T1000 (cell line): ENCODE measurements at regions not wholly inside any gene's neighbourhood (a gene's known extent, or its start where the extent isn't known, plus 50 kb on each side); places are given as distances from the start of the nearest gene placed in this dataset.
"Not testable (repeated sequence)": the region's sequence is repeated elsewhere in the genome, so short reads cannot be mapped to it uniquely, and the experiment has no call there.

ENCODE experiments used
- DNase-seq: peaks from one replicate; lab custom pipeline; 2025; ENCODE audit warnings: mixed read lengths; lab: John Stamatoyannopoulos, UW

DNA sequence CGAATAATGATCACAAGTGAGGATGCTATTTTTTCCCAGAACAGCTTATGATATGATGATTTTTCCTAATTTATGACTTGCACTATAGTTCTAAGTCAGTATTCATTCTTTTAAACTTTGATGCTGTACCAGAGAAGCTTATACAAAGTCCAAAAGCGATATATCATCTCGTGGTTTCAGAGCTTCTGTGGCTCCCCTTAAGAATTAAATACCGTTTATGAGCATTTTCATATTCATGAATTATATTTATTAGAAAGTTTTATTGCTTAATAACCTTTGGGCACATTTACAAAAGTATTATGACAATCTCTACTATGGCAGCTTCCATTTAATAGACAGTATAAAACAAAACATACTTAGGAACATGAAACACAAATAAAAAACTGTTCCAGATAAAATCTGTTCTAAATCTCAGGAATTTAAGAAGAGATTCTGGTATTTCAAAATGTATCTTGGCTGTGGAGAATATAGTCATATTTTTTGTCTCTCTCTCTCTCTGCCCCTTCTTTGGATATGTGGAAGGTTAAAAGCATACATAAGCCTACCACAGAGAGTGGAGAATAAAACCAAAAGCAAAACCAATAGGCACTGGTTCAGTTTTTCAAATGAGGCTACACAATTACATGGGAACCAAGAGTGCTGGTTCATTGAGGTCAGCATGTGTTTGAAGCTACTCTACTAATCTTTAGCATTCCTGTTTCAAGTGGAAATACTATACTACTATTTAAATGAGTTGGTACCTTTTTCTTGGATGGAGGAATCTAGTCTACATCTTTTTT, 884.5 kb upstream of the GJE1 start:
- DNase-seq = no peak

DNA sequence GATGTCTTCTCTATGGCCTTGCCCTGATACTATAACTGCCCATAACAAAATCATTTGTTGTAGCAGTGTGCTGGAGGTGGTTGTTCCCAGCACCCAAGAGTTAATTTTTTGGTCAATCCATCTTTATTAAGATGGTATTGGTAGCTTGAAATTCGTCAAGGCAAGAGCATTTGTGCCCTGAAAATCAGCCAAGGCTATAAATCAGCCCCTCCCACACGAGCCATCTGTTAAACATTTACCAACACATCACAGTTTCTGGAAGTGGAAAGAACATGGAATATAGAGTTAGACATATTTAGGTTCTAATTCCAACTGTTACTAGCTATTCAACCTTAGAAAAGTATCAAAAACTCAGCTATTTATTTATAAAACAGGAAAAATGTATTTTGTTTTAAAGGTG, 888.4 kb upstream of the GJE1 start:
- DNase-seq = no peak

DNA sequence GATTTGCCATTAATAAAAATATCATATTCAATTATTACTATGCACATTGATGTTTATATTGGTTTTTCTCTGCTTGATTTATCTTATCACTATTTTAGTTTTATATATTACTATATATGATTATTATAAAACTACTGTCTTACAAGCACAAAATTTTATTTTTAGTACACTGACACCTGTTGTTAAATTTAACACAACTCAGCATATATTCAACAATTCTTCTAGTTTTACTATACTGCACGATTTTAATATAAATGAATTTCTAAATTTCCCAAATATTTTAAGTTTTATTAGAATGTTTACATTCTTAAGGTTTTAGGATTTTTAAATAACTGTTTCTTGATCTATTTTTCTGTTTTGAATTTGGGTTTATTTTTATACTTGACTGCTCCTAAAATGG, 889.8 kb upstream of the GJE1 start:
- no peak for DNase-seq

GRCh38 chr6:141229296-141229695, 903.4 kb upstream of the GJE1 start:
- no peak for DNase-seq

DNA sequence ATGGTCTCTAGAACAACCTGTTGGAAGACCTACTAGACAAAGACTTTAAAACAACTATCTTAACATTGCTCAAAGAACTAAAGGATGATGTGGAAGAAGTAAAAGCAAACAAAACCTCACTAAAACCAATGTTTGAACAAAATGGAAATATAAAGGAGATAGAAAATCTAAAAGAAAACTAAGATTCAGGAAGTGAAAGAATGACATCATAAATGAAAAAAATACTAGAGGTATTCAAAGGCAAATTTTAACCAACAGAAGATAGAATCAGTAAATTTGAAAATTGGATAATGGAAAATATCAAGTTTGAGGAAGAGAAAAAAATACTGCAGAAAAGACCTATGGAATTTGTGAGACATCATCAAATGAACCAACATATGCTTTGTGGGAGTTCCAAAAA, 914.1 kb upstream of the GJE1 start:
- no peak for DNase-seq

- no peak for DNase-seq
These were observed 916.0 kb upstream of the GJE1 start for GRCh38 chr6:141216726-141217125.

GRCh38 chr6:141212296-141212695, 920.4 kb upstream of the GJE1 start:
- DNase-seq = no peak

DNA sequence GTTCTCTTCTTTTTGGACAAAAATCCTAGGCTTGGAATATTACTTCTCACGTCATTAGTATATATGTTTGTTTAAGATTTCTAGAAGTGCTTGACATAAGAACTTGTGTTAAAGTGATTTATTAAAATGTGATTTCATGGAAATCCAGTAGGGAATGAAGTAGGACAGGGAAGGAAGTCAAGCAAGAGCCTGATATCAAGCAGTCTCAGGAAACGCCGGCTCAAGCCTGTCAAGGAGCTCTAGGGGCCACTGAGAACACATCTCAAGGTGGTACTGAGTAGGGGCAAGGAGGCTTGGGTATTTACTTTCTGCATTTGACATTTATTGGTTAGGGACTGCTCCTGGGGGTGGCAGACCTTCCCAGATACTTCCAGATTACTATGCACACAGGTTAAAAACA, 920.9 kb upstream of the GJE1 start:
- no peak for DNase-seq

- DNase-seq = no peak
These were observed 921.8 kb upstream of the GJE1 start for GRCh38 chr6:141210901-141211300.

DNA sequence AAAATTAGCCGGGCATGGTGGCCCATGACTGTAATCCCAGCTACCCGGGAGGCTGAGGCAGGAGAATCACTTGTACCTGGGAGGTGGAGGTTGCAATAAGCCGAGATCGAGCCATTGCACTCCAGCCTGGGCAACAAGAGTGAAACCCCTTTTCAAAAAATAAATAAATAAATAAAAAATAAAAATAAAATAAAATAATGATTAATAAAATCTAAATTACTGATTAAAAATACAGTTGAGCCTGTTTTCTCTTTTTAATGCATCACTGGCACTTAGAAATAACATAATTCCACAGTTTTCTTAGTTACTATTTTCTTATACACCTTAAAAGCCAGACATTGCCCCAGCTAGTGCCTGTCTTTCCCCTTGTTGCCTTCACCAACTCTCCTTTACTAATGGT, 922.8 kb upstream of the GJE1 start:
- DNase-seq = no peak

GRCh38 chr6:141208101-141208500, 924.6 kb upstream of the GJE1 start:
- DNase-seq = no peak

DNA sequence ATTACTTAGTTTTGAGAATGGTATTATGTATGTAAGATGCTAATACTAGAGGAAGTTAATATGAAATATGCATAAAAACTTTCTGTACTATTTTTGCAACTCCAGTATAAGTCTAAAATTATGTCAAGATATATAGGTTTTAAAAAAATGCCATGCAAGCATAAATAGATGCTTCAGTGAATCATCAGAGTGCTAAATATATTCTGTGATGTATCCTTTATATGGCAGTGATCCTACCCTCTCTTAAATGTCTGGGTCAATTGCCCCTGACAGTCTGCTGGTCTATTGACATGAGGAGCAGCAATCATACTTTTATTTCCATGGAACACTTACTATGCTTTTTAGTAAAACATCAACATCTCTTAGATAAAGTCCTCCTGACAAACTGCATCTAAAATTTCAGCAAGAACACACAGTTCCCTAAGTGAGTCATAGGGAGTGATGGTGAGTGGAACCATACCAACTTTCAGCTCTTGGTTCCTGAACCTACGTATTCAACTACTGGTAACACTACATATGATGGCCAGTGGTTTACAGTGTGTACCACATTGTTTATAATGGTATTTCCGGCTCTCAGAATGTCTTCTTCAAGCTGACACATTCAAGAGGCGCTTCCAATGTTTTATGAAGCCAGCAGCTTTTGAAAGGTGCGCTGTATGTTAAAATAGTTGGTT, 928.7 kb upstream of the GJE1 start:
- DNase-seq = no peak

DNA sequence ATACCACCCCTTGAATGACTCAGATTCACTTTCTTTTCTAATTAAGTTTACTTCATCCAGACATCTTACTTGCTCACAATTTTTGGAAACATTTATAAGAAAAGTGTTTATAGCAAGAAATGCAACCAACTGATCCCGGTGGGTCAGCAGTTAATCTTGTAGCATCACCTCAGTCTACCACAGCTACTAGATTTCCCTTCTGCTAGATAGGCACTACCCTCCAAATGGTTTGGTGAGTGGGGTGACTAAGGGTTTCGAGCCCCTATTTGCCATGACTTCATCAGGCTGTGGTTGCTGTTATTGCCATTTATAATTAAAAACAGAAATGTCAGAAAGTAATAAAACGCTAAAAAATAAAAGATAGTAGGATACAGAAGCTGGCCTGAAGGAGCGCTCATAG, 930.1 kb upstream of the GJE1 start:
- no peak for DNase-seq

DNA sequence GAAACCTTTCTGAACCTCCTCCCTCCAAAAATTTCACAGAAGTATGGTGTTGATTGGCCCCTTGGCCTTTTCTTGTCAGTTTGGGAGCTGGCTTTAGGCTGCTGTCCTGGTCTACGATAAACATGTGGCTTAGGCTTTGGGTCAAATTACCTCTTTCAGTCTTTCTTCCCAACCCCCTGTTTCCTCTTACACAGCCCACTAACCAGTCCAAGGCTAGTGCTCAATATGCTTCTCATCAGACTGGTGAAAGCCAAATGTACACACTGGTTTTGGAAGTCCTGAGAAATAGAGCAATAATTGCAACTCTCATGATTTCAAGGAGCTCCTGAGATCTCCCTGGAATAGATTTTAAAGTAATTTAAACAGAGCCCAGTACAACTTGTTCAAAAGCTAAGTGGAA, 933.7 kb upstream of the GJE1 start:
- DNase-seq = no peak

- DNase-seq = no peak
These were observed 937.4 kb upstream of the GJE1 start for GRCh38 chr6:141195251-141195832.

- DNase-seq = no peak
These were observed 949.4 kb upstream of the GJE1 start for GRCh38 chr6:141183368-141183767.

- not testable (repeated sequence) for DNase-seq
These were observed 957.3 kb upstream of the GJE1 start for GRCh38 chr6:141175458-141175857.

GRCh38 chr6:141174932-141175331, 957.8 kb upstream of the GJE1 start:
- no peak for DNase-seq

GRCh38 chr6:141173529-141173928, 959.2 kb upstream of the GJE1 start:
- DNase-seq = no peak

GRCh38 chr6:141169419-141169818, 963.3 kb upstream of the GJE1 start:
- peak; percentile 3 for DNase-seq

GRCh38 chr6:141167945-141168344, 964.8 kb upstream of the GJE1 start:
- DNase-seq = no peak

- no peak for DNase-seq
These were observed 967.6 kb upstream of the GJE1 start for GRCh38 chr6:141165002-141165665.
